Prostate gland (tissue), 2 donors: ENCODE measurements at regions not wholly inside any gene's neighbourhood (a gene's known extent, or its start where the extent isn't known, plus 50 kb on each side); places are given as distances from the start of the nearest gene placed in this dataset.

Experiments used
- CTCF ChIP-seq, 4 experiments: fragments of 200-600 bp in 2 of 4; fragments of 450-650 bp in 2 of 4; sonication (generic) in 2 of 4; IDR thresholded peaks; 1 replicate in 3 of 4; 2 replicates in 1 of 4; pipeline ENCODE4 v1.5.1; 2016 to 2019; ENCODE audit warnings: antibody characterized with exemption in 4 of 4, mild to moderate bottlenecking in 2 of 4, moderate library complexity in 2 of 4
- POLR2A ChIP-seq: fragments of 450-650 bp; IDR thresholded peaks from one replicate; pipeline ENCODE4 v1.6.1; 2016; ENCODE audit warnings: antibody characterized with exemption, mild to moderate bottlenecking
- POLR2AphosphoS5 ChIP-seq: sonication (generic); formaldehyde crosslinking; IDR thresholded peaks from one replicate; pipeline ENCODE4 v1.6.1; 2017; ENCODE audit warnings: antibody characterized with exemption

- no peak for TF ChIP-seq CTCF (IDR thresholded peaks at IDR 0.05)
- no peak for TF ChIP-seq POLR2A
- no peak for TF ChIP-seq POLR2AphosphoS5
Measured at GRCh38 chr15:88986949-88987590, 73.9 kb upstream of the MFGE8 start.
